ENCODE measurements at regions not wholly inside any gene's neighbourhood (a gene's known extent, or its start where the extent isn't known, plus 50 kb on each side); places are given as distances from the start of the nearest gene placed in this dataset.

- TF ChIP-seq CTCF (IDR thresholded peaks at IDR 0.05) (no peak), ZFX (IDR thresholded peaks at IDR 0.05; ENCODE audit: borderline replicate concordance) (no peak)
- no peak overlapping the region for H3K27ac ChIP-seq
Measured at GRCh38 chr7:54629771-54630170, 87.6 kb downstream of the VSTM2A start.

- no peak for TF ChIP-seq CTCF (IDR thresholded peaks at IDR 0.05)
- no peak for TF ChIP-seq ZFX (IDR thresholded peaks at IDR 0.05; ENCODE audit: borderline replicate concordance)
- no peak overlapping the region for H3K27ac ChIP-seq
Measured at GRCh38 chr7:54622696-54623309, 80.6 kb downstream of the VSTM2A start.

Measured in 22Rv1 (cell line).